ENCODE measurements at regions not wholly inside any gene's neighbourhood (a gene's known extent, or its start where the extent isn't known, plus 50 kb on each side); places are given as distances from the start of the nearest gene placed in this dataset.

DNA sequence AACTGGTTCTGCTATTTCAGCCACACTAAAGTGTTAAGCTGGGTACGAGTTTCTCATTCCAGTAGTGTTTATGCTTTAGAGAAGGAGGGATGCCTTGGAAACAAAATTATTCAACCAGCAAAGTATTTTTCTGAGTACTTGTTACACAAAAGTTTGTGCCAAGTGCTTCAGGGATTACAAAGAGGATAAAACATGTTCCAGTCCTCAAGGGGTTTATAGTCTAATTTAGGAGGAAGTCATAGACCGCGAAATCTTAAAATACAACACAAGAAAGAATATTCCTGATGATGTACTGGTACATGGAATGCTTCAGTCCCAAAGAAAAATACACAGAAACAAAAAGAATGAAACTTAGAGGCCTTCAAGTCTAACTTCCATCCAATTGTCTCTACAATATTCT lies 85.4 kb upstream of the NR4A3 start:
- TF ChIP-seq POLR2A (IDR thresholded peaks at IDR 0.05): no peak
- TF ChIP-seq, protein P1, sequence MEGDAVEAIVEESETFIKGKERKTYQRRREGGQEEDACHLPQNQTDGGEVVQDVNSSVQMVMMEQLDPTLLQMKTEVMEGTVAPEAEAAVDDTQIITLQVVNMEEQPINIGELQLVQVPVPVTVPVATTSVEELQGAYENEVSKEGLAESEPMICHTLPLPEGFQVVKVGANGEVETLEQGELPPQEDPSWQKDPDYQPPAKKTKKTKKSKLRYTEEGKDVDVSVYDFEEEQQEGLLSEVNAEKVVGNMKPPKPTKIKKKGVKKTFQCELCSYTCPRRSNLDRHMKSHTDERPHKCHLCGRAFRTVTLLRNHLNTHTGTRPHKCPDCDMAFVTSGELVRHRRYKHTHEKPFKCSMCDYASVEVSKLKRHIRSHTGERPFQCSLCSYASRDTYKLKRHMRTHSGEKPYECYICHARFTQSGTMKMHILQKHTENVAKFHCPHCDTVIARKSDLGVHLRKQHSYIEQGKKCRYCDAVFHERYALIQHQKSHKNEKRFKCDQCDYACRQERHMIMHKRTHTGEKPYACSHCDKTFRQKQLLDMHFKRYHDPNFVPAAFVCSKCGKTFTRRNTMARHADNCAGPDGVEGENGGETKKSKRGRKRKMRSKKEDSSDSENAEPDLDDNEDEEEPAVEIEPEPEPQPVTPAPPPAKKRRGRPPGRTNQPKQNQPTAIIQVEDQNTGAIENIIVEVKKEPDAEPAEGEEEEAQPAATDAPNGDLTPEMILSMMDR (IDR thresholded peaks at IDR 0.05): no peak
